GM21528 (cell line): ENCODE measurements at regions not wholly inside any gene's neighbourhood (a gene's known extent, or its start where the extent isn't known, plus 50 kb on each side); places are given as distances from the start of the nearest gene placed in this dataset.

Experiments
- ATAC-seq: cut with Tn5 transposase; IDR thresholded peaks from one replicate; pipeline ENCODE4 v1.9.1; 2021; ENCODE audit warnings: mild to moderate bottlenecking, moderate library complexity; ENCODE audit not compliant: unreplicated experiment, low FRiP score

GRCh38 chr15:39381517-39381916, 199.4 kb upstream of the THBS1 start:
- ATAC-seq: peak; percentile 70

- ATAC-seq: no peak
Measured at GRCh38 chr15:39388118-39388517, 192.8 kb upstream of the THBS1 start.

GRCh38 chr15:39391230-39391629, 189.6 kb upstream of the THBS1 start:
- no peak for ATAC-seq

GRCh38 chr15:39392469-39393047, 188.3 kb upstream of the THBS1 start:
- ATAC-seq: no peak

DNA sequence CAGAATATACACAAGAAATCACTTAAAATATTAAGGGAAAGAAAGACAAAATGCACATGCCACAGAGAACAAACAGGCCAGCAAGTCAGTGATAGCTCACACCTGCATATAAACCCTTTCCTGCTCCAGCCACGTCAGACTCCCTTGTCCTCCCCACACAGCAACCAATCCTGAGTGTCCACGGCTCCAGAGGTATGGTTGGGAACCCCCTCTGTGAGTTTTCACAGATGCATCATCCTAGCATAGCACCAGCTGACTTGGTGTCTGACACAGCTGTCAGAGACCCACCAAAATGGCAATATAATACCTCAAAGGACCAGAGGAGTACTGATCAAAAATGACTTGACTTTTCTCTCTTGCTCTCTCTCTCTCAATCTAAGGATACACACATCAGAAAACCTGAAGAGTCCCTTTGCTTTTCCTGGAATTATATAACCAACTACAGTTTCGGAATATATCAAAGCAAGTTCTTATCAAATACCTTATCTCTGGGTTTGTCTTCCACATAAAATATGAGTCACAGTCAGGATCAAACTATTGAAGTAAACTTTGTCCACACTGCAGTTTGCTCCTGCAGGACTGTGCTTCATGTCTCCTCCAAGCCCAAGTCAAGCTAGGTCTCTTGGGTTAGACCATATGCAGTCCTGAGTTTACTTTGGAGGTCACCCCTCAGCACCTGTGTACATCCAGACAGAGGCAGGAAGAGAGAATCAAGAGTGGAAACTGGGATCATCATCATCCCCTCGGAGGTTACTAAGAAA, 187.1 kb upstream of the THBS1 start:
- ATAC-seq: no peak

GRCh38 chr15:39394496-39394895, 186.4 kb upstream of the THBS1 start:
- no peak for ATAC-seq

DNA sequence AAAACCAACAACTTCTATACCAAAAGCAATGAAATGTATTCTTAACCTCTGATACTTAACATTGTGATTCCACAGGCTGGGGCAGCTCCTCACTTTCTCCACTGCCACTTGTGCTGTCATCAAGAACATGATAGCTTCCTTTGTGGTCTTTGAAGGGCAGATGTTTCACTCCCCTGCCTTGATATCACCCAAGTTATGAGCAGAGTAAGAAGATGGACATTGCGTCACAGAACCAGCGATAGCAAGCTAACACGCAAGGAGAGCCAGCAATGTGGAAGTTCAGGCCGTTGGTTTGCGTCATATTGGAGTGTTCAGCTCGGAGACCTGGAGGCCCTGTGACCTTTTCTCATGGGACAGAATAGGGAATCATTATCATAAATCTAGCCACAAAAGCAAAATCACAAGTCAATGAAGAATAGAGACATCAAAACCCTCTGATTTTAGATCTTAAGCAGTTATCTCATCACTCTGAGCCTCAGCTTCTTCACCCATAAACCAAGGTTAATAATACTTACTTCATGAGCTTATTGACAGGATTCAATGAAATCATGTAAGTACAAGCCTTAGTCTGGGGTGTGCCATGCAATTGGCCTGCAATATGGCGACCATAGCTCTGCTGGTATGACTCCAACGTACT, 183.8 kb upstream of the THBS1 start:
- ATAC-seq: no peak

GRCh38 chr15:39397883-39398282, 183.0 kb upstream of the THBS1 start:
- ATAC-seq: no peak

DNA sequence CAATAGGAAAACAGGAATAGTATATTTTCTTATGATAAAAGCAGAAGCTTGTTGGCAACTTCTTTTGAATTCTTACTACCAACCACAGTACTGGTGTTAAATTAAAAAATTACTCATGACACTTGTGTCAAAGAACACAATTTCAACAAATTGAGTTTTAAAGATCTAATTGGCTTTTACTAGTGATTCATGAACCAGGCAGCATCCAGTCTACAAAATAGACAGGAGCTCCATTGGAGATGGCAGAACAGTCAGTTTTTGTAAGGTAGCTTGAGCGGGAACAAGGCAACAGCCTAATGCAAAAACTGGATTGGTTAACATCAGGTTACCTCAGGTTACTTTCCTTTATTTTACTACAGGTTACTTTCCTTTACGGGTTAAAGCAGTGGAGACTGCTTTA, 181.3 kb upstream of the THBS1 start:
- no peak for ATAC-seq

DNA sequence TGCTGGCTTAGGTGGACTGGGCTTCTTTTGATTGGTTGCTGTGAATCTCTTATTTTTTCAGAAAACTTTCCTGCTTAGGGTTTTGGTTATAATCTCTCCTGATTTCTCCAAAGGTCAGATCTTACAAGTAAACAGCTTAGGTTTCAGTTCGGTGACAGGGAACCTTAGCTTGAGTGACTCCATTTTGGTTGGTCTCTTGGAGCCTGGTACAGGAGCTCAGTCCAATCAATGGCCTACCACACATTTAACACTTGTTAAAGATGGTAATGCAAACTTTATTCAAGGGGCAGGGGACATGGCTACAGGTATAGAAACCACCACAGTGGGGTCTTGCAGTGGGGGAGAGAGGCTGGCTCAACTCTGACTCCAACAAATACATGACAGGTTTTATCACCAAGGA, 180.9 kb upstream of the THBS1 start:
- no peak for ATAC-seq

DNA sequence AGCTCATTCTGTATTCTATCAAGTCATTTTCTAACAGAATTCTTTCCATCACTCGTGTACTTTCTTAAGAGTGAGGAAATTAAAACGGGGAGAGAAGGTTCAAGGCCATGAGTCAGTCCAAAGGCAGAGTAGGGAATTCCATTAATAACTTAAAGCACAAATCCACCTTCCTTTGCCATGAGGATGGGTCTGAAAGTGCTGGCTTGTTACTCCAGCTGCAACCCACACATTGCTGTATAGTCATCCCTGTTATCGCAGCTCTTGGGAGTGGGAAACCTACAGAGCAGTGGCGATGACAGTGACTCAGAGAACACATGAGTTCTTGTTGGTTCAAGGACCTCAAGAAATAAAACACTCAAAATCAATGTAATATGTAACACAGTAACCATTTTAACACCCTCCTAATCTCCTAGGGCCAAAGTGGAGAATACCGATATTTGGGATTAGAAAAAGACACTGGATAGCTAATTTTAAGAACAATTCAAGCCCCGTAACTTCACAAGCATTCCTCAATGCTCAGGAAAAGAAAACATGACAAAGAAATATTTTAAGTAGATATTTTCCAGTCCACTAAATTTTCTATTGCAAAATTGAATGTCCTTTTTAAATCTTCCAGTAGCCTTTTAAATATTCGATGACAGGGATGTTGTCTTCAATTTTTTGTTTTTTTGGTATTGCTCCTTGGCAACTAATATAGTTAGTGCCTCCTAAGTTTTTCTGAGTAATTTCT, 179.9 kb upstream of the THBS1 start:
- no peak for ATAC-seq

DNA sequence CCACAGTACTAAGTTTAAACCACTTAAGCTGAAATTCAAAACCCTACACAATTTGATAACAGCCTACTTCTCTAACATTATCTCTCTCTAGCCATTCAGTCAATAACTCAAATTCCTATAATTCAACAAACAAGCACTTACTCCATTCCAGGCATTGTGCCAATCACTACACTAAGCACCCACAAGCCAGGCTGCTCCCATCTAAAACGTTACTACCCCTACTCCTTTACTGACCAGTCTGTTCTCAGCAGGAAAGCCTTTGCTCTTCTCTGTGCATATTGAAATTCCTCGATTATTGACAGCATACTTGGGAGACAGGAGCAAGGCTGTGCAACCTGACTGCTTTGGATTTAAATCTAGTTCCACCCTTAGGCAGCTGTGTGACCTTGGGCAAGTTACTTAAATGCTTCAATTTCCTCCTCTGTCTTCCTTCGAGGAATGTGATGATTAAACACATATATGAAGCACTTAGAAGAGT, 177.2 kb upstream of the THBS1 start:
- ATAC-seq: no peak

GRCh38 chr15:39404767-39405181, 176.1 kb upstream of the THBS1 start:
- no peak for ATAC-seq

DNA sequence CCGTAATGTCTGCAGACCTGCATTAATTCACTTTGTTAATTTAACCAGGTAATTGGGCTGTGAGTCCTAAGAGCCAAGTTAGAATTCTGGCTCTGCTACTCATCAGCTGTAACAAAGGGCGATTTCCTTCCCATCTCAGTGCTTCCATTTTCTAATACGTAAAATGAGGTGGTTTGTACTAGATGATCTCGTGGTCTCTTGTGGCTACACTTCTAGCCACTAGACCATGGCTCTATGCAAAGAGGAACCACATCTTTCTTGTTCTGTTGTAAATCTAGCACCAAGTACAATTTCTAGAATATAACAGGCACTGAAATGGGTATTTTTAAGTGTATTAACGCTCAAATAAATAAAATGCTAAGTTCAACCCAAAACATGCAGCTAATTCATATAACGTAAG, 174.4 kb upstream of the THBS1 start:
- ATAC-seq: no peak

GRCh38 chr15:39407116-39407515, 173.8 kb upstream of the THBS1 start:
- no peak for ATAC-seq

- no peak for ATAC-seq
Measured at GRCh38 chr15:39409876-39410530, 170.9 kb upstream of the THBS1 start.

DNA sequence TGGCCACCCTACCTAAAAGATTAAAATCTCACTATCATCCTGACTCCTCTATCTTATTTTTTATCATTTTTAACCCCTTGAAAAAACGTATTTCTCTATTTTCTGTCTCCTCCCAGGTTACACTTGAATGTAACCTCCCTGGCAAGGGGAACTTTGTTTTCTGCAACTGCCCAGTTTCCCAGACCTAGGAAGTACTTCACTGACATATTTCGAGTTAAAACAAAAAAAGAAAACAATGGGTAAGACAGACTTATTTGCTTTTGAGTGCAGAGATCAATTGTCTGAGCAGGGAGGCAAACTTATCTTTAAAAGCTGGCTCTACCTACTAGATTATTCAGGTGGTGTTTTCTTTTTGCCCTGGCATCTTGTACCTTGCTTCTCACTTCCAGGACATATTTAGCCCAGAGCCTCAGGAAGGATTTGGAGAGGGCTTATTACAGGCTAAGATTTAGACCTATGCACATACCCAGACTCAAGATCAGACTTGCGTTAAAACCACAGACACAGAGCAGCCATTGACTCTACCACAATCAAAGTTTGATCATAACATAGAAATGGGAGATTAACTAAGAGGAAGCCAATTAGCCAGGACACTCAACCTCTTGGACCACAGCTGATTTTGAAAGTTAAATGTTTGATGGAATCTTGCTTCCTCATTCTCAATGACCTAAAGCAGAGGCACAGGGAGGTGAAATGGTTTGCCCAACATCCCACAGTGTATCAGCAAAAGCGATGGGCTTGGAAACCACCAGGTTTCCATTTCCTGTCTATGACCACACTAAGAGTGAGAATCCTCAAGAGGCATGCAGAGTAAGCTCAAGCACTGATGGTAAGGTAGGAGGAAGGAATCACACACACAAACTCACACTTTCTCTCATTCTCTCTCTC, 169.5 kb upstream of the THBS1 start:
- peak; percentile 95 for ATAC-seq

- peak; percentile 49 for ATAC-seq
Measured at GRCh38 chr15:39413558-39413957, 167.3 kb upstream of the THBS1 start.

DNA sequence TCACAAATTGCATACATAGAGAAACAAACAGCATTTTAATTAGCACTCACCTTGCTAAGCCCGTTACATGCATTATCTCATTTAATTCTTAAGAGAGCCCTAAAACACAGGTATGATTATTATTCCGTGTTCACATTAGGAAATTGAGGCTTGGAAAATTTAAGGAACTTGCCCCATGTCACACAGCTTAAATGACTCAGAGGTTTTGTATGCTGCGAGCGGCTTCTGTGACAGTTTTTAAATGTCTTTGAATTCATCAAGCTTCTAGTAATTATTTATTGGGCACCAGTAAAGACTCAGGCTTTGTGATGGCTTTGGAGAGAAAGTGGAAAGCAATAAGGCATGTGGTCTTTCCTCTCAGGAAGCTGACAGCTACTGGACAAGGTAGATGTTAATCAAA, 166.7 kb upstream of the THBS1 start:
- no peak for ATAC-seq

- no peak for ATAC-seq
Measured at GRCh38 chr15:39415634-39416033, 165.2 kb upstream of the THBS1 start.
